CD4-positive, alpha-beta T cell treated with Interleukin-6 for 4 hours (primary cell): ENCODE measurements at regions not wholly inside any gene's neighbourhood (a gene's known extent, or its start where the extent isn't known, plus 50 kb on each side); places are given as distances from the start of the nearest gene placed in this dataset.

ENCODE experiments used
- DNase-seq: peaks from one replicate; pipeline ENCODE4 v3.0.0-alpha.2; 2020; ENCODE audit warnings: mixed read lengths

- DNase-seq, result no peak
Observed at GRCh38 chr20:21936261-21936660, 230.8 kb downstream of the PAX1 start.

DNA sequence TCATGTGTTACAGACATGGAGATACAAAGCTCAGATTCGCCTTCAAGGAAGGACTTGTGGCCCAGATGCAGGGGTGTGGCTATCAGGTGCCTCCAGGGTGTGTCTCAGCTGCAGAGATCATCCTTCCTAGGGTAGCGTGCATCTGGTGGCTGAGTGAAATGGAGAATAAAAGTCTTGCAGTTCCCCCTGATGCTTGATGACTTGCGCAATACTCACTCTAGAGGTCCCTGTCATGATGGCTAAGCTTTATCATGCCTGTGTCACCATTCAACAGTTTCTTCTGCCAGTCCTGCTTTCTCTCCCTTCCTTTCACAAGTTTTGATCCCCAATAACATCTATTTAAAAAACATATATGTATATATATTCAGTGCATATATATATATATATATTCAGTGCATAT, 228.1 kb downstream of the PAX1 start:
- no peak for DNase-seq

GRCh38 chr20:21921251-21921650, 215.8 kb downstream of the PAX1 start:
- no peak for DNase-seq

DNA sequence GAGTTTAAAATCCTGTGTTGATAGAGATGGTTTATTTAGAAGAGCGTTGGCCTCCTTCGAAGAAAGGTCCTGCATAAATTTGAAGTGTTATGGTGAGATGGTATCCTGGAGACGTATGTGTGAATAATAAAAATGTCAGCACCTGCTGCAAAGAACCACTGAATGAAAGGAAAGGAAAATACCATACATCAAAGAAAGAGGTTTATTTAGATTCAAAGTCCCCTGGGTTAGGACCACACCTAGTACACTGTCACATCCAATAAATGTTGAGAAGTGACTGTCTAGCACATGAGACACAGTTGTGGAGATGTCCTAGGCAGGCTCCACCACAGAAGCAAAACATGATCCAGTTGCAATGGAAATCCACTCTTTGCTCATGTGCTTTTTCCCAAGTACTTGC, 214.7 kb downstream of the PAX1 start:
- DNase-seq, result no peak

- DNase-seq, result no peak
Observed at GRCh38 chr20:21918398-21918797, 212.9 kb downstream of the PAX1 start.

DNA sequence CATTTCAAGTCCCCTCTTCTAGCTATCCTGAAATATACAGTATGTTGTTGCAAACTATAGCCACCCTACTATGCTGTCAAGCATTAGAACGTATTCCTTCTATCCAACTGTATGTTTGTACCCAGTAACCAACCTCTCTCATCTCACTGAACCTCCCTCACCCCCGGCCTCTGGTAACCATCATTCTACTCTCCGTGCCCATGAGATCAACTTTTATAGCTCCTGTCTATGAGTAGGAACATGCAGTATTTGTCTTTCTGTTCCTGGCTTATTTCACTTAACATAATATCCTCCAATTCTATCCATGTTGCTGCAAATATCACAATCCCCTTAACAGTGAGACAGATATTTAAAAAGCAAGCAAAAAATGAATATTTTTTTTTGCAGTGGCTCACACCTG, 196.9 kb downstream of the PAX1 start:
- no peak for DNase-seq

GRCh38 chr20:21901470-21902275, 196.2 kb downstream of the PAX1 start:
- DNase-seq, result no peak

GRCh38 chr20:21900431-21900830, 195.0 kb downstream of the PAX1 start:
- no peak for DNase-seq

GRCh38 chr20:21874921-21875320, 169.5 kb downstream of the PAX1 start:
- no peak for DNase-seq

DNA sequence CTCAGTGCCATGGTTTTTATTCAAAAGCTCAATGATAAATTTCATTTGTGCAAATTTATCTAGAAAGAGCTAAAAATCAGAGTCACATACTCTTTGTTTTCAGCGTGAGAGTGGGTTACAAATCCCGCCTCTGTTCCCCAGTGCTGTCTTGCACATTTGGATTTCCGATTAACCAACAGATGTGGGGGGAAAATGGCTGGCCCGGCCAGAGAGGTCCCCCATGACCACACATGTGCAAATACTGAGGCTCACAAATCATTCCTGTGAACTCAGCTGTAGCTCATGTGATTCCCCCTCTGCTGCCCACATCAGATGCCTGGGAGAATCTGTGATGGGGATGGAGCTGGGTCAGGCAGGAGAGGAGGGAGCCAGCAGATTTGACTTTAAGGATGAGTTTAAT, 168.7 kb downstream of the PAX1 start:
- DNase-seq, result no peak

DNA sequence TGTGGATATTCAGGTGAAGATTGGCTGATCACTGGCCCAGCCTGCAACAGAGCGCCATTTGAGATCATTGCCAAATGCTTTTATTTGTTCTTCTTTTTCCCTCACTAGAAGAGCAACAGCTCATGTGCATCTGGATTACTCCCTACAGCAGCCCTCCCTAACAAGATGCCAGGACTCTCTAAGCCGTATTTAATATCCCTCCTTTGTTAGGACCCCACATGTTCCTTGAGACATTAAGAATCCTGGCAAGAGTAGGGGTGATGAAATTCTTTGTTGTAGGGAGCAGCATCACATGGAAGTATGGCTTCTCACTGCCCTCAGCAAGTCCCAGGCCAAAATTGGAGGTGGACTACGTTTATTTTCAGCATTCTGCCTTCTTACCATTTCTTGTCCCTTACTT, 167.8 kb downstream of the PAX1 start:
- DNase-seq, result no peak

DNA sequence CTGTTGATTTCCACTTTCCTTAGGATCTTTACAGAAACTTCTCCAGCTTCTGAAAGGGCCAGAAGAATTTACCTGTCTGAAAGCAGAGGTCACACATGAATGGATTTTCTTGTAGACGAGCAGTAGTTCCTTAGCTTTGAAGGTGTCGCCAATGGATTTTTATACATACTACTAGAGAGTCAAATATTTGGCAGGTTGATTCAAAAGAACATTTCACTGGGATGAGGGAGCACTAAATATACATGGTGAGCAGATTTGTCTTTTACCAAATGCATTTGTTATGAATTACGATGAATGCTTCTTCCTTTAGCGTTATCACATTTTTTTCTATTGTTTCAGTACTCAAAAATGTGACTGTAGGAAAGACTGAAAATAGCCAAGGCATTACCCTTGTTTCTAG, 162.3 kb downstream of the PAX1 start:
- DNase-seq, result no peak

GRCh38 chr20:21867353-21867752, 161.9 kb downstream of the PAX1 start:
- no peak for DNase-seq

GRCh38 chr20:21862956-21863355, 157.5 kb downstream of the PAX1 start:
- no peak for DNase-seq

- DNase-seq, result no peak
Observed at GRCh38 chr20:21862259-21862946, 156.9 kb downstream of the PAX1 start.

DNA sequence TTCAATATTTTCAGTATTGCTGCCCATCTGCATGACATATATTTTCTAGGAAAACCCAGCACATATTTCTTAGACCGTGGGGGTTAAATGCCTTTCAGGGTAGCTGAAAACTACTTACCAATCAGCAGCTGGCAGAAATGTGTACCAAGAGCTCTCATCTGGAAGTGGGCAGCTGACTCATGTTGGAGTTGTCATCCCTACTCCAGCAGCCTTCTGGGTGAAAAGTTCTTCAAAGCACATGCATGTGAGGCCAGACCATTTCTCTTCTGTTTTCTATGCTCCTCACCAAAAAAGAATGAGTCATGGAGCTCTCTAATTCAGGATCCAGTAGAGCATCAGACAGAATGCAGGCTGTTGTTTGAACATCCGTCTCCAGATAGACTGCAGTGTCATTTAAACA, 135.5 kb downstream of the PAX1 start:
- no peak for DNase-seq

DNA sequence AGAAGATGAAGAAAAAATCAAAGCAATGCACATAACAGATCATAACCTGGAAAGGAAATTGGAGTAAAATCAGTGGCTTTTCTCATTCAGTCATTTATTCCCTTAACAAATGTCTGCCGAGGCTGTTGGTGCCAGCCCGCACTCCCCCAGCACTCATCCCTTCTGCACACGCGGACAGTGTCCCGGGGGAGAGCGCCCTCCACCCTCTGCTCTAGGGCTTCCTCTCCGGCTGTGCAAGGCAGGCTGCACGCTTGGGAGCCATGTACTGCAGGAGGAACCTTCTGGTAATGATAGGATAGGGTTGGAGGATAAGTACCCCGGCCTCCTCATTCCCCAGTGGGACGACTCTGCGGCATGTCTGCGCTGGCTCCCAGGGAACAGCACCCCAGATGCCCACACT, 134.5 kb downstream of the PAX1 start:
- no peak for DNase-seq

GRCh38 chr20:21836346-21836745, 130.9 kb downstream of the PAX1 start:
- DNase-seq, result no peak

GRCh38 chr20:21835042-21835441, 129.6 kb downstream of the PAX1 start:
- no peak for DNase-seq

- no peak for DNase-seq
Observed at GRCh38 chr20:21832442-21833385, 127.2 kb downstream of the PAX1 start.

DNA sequence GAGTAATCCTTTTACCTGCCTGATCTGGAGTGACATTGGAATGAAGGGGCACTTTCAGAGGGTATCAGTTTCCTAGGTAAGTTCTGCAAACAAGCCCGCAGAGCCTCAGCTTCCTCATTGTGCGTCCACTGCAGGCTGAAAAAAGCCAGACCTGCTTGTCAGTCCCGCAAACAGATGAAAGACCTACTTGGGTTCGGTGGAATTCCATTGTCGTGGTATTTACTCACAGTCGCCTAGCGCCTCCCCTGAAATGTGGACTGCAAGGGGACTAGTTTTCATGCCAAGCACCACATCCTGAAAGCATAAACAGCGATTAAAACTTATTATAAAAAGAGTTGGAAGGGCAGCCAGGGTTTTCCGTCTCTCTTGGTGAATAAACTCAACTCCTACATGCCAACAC, 121.5 kb downstream of the PAX1 start:
- DNase-seq, result no peak

DNA sequence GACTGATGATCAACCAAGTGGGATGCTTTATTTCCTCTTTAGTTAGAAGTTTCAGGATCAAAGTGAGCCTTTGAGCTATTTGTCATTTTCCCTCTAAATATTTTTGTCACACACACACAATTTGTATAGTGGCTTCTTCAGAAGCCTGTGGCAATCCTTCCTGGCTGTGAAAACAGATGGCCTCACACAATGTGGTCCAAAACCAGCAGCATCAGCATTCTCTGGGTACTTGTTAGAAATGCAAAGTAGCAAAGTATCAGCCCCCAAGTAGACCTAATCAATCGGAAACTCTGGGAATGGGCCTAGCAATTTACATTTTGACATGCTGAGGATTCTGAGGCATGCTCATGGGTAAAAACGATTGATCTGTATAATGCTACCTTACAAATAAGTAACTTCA, 115.9 kb downstream of the PAX1 start:
- no peak for DNase-seq

- no peak for DNase-seq
Observed at GRCh38 chr20:21820688-21821087, 115.2 kb downstream of the PAX1 start.

DNA sequence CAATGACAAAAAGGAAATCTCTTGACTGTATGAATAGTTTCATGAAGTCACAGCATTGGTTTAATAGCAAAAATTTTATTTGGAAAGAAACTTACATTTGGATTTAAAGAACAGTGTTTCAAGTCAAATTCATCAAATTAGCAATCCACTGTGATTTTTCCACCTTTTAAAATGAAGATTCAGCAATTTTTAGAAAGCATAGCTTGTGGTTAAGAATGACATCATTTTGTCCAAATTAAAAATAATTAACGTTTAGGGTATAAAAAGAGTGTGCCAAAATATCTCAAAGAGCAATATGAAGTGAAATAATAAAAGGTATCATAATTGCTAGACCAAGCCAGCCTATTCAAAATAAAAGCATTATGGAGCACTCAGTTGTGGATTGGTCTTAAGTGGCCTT, 114.6 kb downstream of the PAX1 start:
- DNase-seq, result no peak
